Glutamatergic neuron (in vitro differentiated cells): ENCODE measurements at regions not wholly inside any gene's neighbourhood (a gene's known extent, or its start where the extent isn't known, plus 50 kb on each side); places are given as distances from the start of the nearest gene placed in this dataset.

Experiments used
- DNase-seq: peaks from one replicate; pipeline ENCODE4 v3.0.0; 2022
- H3K27ac Mint-ChIP-seq: one replicate; pipeline ENCODE4 v1.8.0; 2020; ENCODE audit warnings: mild to moderate bottlenecking, mixed read lengths, inconsistent platforms; ENCODE audit not compliant: unreplicated experiment
- H3K27me3 Mint-ChIP-seq: one replicate; pipeline ENCODE4 v1.8.0; 2020; ENCODE audit warnings: mild to moderate bottlenecking, moderate library complexity, mixed read lengths, inconsistent platforms; ENCODE audit not compliant: unreplicated experiment
- H3K36me3 Mint-ChIP-seq: one replicate; pipeline ENCODE4 v1.8.0; 2020; ENCODE audit warnings: mild to moderate bottlenecking, mixed read lengths, inconsistent platforms; ENCODE audit not compliant: unreplicated experiment
- H3K4me1 Mint-ChIP-seq: one replicate; pipeline ENCODE4 v1.8.0; 2020; ENCODE audit warnings: mild to moderate bottlenecking, low read depth, mixed read lengths, inconsistent platforms; ENCODE audit not compliant: unreplicated experiment
- H3K4me3 Mint-ChIP-seq: one replicate; pipeline ENCODE4 v1.8.0; 2020; ENCODE audit warnings: mild to moderate bottlenecking, mixed read lengths, inconsistent platforms; ENCODE audit not compliant: unreplicated experiment
- H3K9me3 Mint-ChIP-seq: one replicate; pipeline ENCODE4 v1.8.0; 2020; ENCODE audit warnings: mild to moderate bottlenecking, moderate library complexity, mixed read lengths, inconsistent platforms; ENCODE audit not compliant: unreplicated experiment
- CTCF ChIP-seq: fragments of 200-600 bp; sonication (generic); IDR thresholded peaks from one replicate; pipeline ENCODE4 v1.5.0; 2021; ENCODE audit not compliant: partially characterized antibody, unreplicated experiment

GRCh38 chr2:122326471-122326870 is 571.0 kb downstream of the TSN start:
- no peaks in the 10 kb centered on the region for H3K4me1 Mint-ChIP-seq
- no peak for TF ChIP-seq CTCF
- H3K27ac Mint-ChIP-seq: no peak overlapping the region
- no peaks in the 10 kb centered on the region for H3K9me3 Mint-ChIP-seq
- H3K4me3 Mint-ChIP-seq: no peak overlapping the region
- no peak for DNase-seq
- H3K27me3 Mint-ChIP-seq: peaks cover 7% of the 10 kb centered on the region
- no peaks in the 10 kb centered on the region for H3K36me3 Mint-ChIP-seq

- Mint-ChIP-seq H3K9me3 (peaks cover 2% of the 10 kb centered on the region), H3K27ac (no peak overlapping the region), H3K27me3 (peaks cover 5% of the 10 kb centered on the region), H3K4me3 (no peak overlapping the region), H3K4me1 (no peaks in the 10 kb centered on the region), H3K36me3 (no peaks in the 10 kb centered on the region)
- no peak for DNase-seq
- TF ChIP-seq CTCF: no peak
Measured at GRCh38 chr2:122328816-122329215, 573.4 kb downstream of the TSN start.

- Mint-ChIP-seq H3K4me1 (no peaks in the 10 kb centered on the region), H3K27ac (no peak overlapping the region), H3K9me3 (peaks cover 2% of the 10 kb centered on the region), H3K27me3 (peaks cover 5% of the 10 kb centered on the region), H3K36me3 (no peaks in the 10 kb centered on the region), H3K4me3 (no peak overlapping the region)
- DNase-seq: no peak
- TF ChIP-seq CTCF: no peak
Measured at GRCh38 chr2:122329278-122329677, 573.8 kb downstream of the TSN start.

- no peaks in the 10 kb centered on the region for H3K4me1 Mint-ChIP-seq
- TF ChIP-seq CTCF: no peak
- no peak for DNase-seq
- no peaks in the 10 kb centered on the region for H3K27me3 Mint-ChIP-seq
- no peak overlapping the region for H3K4me3 Mint-ChIP-seq
- H3K36me3 Mint-ChIP-seq: no peaks in the 10 kb centered on the region
- no peak overlapping the region for H3K27ac Mint-ChIP-seq
- H3K9me3 Mint-ChIP-seq: peaks cover 2% of the 10 kb centered on the region
Measured at GRCh38 chr2:122333932-122334331, 578.5 kb downstream of the TSN start.

GRCh38 chr2:122338000-122338399 is 582.5 kb downstream of the TSN start:
- Mint-ChIP-seq H3K9me3 (peaks cover 2% of the 10 kb centered on the region), H3K4me1 (no peaks in the 10 kb centered on the region), H3K4me3 (no peak overlapping the region), H3K27me3 (no peaks in the 10 kb centered on the region), H3K27ac (no peak overlapping the region), H3K36me3 (no peaks in the 10 kb centered on the region)
- no peak for DNase-seq
- peak; percentile 18 for TF ChIP-seq CTCF
